Uterus (tissue), 2 donors: ENCODE measurements at regions not wholly inside any gene's neighbourhood (a gene's known extent, or its start where the extent isn't known, plus 50 kb on each side); places are given as distances from the start of the nearest gene placed in this dataset.

Source experiments
- POLR2A ChIP-seq, 2 donors: fragments of 450-650 bp; IDR thresholded peaks; one replicate each; pipeline ENCODE4 v1.6.1; 2016; ENCODE audit warnings: antibody characterized with exemption in 2 of 2, mild to moderate bottlenecking in 1 of 2, moderate library complexity in 1 of 2
- TF ChIP-seq, protein P1 (sequence below), 4 experiments: fragments of 200-600 bp in 2 of 4; fragments of 450-650 bp in 2 of 4; sonication (generic) in 2 of 4; IDR thresholded peaks; one replicate each; pipeline ENCODE4 v1.5.1; 2016 to 2019; ENCODE audit warnings: antibody characterized with exemption in 4 of 4, mild to moderate bottlenecking in 2 of 4, moderate library complexity in 1 of 4

DNA sequence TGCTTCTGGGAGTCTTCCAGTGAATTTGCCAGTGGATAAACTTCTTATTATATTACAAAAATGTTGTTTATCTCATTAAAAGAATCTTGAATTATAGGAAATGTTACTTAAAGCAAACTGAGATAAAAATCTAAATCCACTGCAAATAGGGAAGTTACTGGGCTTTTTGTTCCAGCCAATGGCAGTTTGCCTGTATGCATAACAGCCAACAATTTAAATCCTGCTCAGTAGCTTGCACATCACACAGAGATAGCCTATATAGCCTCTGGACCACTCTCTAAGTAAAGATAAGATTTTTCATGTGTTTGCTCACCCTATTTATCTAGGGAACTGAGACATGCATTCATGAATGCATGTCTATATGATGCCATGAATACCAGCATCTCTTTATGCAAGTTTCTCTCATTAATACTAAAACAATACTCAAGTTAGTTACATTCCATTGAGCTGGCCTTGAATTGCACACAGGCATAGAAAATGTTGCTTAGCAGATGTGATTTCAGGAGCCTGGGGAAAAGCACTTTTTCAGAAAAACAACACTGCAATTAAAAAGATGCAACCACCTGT is 92.1 kb upstream of the GPR149 start:
- TF ChIP-seq, protein P1, sequence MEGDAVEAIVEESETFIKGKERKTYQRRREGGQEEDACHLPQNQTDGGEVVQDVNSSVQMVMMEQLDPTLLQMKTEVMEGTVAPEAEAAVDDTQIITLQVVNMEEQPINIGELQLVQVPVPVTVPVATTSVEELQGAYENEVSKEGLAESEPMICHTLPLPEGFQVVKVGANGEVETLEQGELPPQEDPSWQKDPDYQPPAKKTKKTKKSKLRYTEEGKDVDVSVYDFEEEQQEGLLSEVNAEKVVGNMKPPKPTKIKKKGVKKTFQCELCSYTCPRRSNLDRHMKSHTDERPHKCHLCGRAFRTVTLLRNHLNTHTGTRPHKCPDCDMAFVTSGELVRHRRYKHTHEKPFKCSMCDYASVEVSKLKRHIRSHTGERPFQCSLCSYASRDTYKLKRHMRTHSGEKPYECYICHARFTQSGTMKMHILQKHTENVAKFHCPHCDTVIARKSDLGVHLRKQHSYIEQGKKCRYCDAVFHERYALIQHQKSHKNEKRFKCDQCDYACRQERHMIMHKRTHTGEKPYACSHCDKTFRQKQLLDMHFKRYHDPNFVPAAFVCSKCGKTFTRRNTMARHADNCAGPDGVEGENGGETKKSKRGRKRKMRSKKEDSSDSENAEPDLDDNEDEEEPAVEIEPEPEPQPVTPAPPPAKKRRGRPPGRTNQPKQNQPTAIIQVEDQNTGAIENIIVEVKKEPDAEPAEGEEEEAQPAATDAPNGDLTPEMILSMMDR (IDR thresholded peaks at IDR 0.05): no peak
- no peak for TF ChIP-seq POLR2A (IDR thresholded peaks at IDR 0.05)
